ENCODE measurements at regions not wholly inside any gene's neighbourhood (a gene's known extent, or its start where the extent isn't known, plus 50 kb on each side); places are given as distances from the start of the nearest gene placed in this dataset.

- Histone ChIP-seq H3K4me2 (ENCODE audit: low read depth, low read length) (no peak overlapping the region), H4K91ac (ENCODE audit: insufficient read depth, low read depth, low read length) (no peak overlapping the region), H3K9me3 (ENCODE audit: control insufficient read depth, insufficient read depth, low read length) (no peaks in the 10 kb centered on the region; the same call in 1 of the 2 replicates), H2AK9ac (replicated peaks; ENCODE audit: low read depth, low read length, poor library complexity) (no peak overlapping the region), H4K5ac (ENCODE audit: low read depth, low read length) (no peak overlapping the region), H3K36me3 (ENCODE audit: control insufficient read depth, insufficient read depth, low read length) (no peaks in the 10 kb centered on the region), H3K27me3 (ENCODE audit: control insufficient read depth, insufficient read depth, low read length) (peaks cover 12% of the 10 kb centered on the region), H3K79me1 (ENCODE audit: low read depth in 1 of 2, low read length in 2 of 2) (no peaks in the 10 kb centered on the region), H4K20me1 (ENCODE audit: insufficient read depth, low read length) (no peaks in the 10 kb centered on the region), H2AFZ (replicated peaks; ENCODE audit: low read length, poor library complexity) (no peak overlapping the region), H3K23ac (ENCODE audit: low read depth, low read length) (no peak overlapping the region), H3K27ac (ENCODE audit: insufficient read depth, low read length) (no peak overlapping the region), H2BK15ac (ENCODE audit: low read depth, low read length) (no peak overlapping the region), H3K4me3 (ENCODE audit: insufficient read depth, low read depth, low read length) (no peak overlapping the region), H3K9ac (ENCODE audit: low read depth, low read length) (no peak overlapping the region), H2AK5ac (ENCODE audit: low read depth, low read length) (no peak overlapping the region), H4K8ac (ENCODE audit: low read depth in 2 of 2, low read length in 2 of 2) (no peak overlapping the region), H2BK5ac (ENCODE audit: low read depth, low read length, poor library complexity, severe bottlenecking) (no peak overlapping the region), H3K14ac (replicated peaks; ENCODE audit: low read depth, low read length) (no peak overlapping the region), H3K4me1 (ENCODE audit: control insufficient read depth, insufficient read depth, low read length) (peaks cover 8% of the 10 kb centered on the region), H2BK20ac (ENCODE audit: low read depth, low read length) (no peak overlapping the region), H3K4ac (ENCODE audit: low read depth, low read length) (no peak overlapping the region), H3K56ac (ENCODE audit: extremely low read depth, insufficient read depth, low read length) (no peak overlapping the region), H3K9me1 (ENCODE audit: insufficient read depth, low read length) (no peaks in the 10 kb centered on the region; the same call in 1 of the 2 replicates), H2BK120ac (ENCODE audit: low read depth, low read length) (no peak overlapping the region), H3K18ac (ENCODE audit: low read depth, low read length) (no peak overlapping the region)
- TF ChIP-seq RFX5 (IDR thresholded peaks at IDR 0.05; ENCODE audit: low read depth, low read length): no peak
- DNase-seq (no peak), ATAC-seq (ENCODE audit: low read depth) (no peak)
- dilution Hi-C loops (cut with HindIII; ENCODE audit: low sequenced_read_pairs, unreplicated experiment) (no loop called here), intact Hi-C loops (cut with micrococcal nuclease) (no loop called here), in situ Hi-C loops (cut with MboI; ENCODE audit: low sequenced_read_pairs) (no loop called here)
- BruUV-seq (replicated peaks): no TSS peak
- WGBS, 2 experiments (ENCODE audit: extremely low coverage in 2 of 2, insufficient read length in 1 of 2): 50% methylated on average over 7 of the region's 11 CpGs; no CpG with 5 or more reads in 1 of the 2 experiments
- POLR2A ChIA-PET (ENCODE audit: unreplicated experiment): no interaction called here
- CTCF ChIA-PET: interaction anchor here (0.6 kb wide), 1 partner anchor 47 kb away, joined by 6 read pairs; no protein-coding TSS in a partner anchor
Measured at GRCh38 chr20:61170496-61171320, 81.4 kb upstream of the CDH4 start.
